DOHH2 (cell line): ENCODE measurements at regions not wholly inside any gene's neighbourhood (a gene's known extent, or its start where the extent isn't known, plus 50 kb on each side); places are given as distances from the start of the nearest gene placed in this dataset.

Experiments used
- H3F3A ChIP-seq: fragments of 200-600 bp; sonication (generic), shearing (Covaris generic); 2 replicates; pipeline ENCODE4 v1.6.0; 2016; ENCODE audit warnings: antibody characterized with exemption, mild to moderate bottlenecking; ENCODE audit not compliant: control insufficient read depth, insufficient read depth
- H3K27ac ChIP-seq: fragments of 200-600 bp; sonication (generic); 2 replicates; pipeline ENCODE4 v1.5.1; 2014; ENCODE audit warnings: low read depth, mild to moderate bottlenecking, low read length, moderate library complexity
- H3K27me3 ChIP-seq: fragments of 200-600 bp; sonication (generic); 2 replicates; pipeline ENCODE4 v1.6.1; 2014; ENCODE audit warnings: mild to moderate bottlenecking, low read length, mixed read lengths; ENCODE audit not compliant: control insufficient read depth
- H3K36me3 ChIP-seq: fragments of 200-600 bp; sonication (generic); 2 replicates; pipeline ENCODE4 v1.6.1; 2014; ENCODE audit warnings: mild to moderate bottlenecking, low read length, moderate library complexity, mixed read lengths; ENCODE audit not compliant: control insufficient read depth
- H3K4me1 ChIP-seq: fragments of 200-600 bp; sonication (generic); 2 replicates; pipeline ENCODE4 v1.6.1; 2014; ENCODE audit warnings: mild to moderate bottlenecking, low read length, mixed read lengths; ENCODE audit not compliant: control insufficient read depth
- H3K4me2 ChIP-seq: fragments of 200-600 bp; sonication (generic); 2 replicates; pipeline ENCODE4 v1.6.0; 2014; ENCODE audit warnings: mild to moderate bottlenecking, low read length, moderate library complexity
- H3K4me3 ChIP-seq: fragments of 200-600 bp; sonication (generic); 2 replicates; pipeline ENCODE4 v1.5.1; 2014; ENCODE audit warnings: mild to moderate bottlenecking, low read length, mixed read lengths
- H3K79me2 ChIP-seq: fragments of 200-600 bp; sonication (generic); 2 replicates; pipeline ENCODE4 v1.6.1; 2014; ENCODE audit warnings: mild to moderate bottlenecking, low read length, mixed read lengths; ENCODE audit not compliant: control insufficient read depth
- H3K9me2 ChIP-seq: fragments of 200-600 bp; sonication (generic); replicated peaks from 2 replicates; pipeline ENCODE4 v1.6.1; 2014; ENCODE audit warnings: mild to moderate bottlenecking, low read length, mixed read lengths; ENCODE audit not compliant: control insufficient read depth
- H3K9me3 ChIP-seq: fragments of 200-600 bp; sonication (generic); 2 replicates; pipeline ENCODE4 v1.6.1; 2014; ENCODE audit warnings: antibody characterized with exemption, low read length, mixed read lengths; ENCODE audit not compliant: control insufficient read depth, insufficient read depth
- H4K20me1 ChIP-seq: fragments of 200-600 bp; sonication (generic); 2 replicates; pipeline ENCODE4 v1.6.0; 2014; ENCODE audit warnings: low read depth, mild to moderate bottlenecking, antibody characterized with exemption, low read length, moderate library complexity; ENCODE audit not compliant: control insufficient read depth, insufficient read depth
- CTCF ChIP-seq: fragments of 200-600 bp; sonication (generic); IDR thresholded peaks from one replicate; pipeline ENCODE4 v1.5.1; 2014; ENCODE audit warnings: antibody characterized with exemption, mild to moderate bottlenecking, low read depth, low read length; ENCODE audit not compliant: poor library complexity, severe bottlenecking
- EZH2phosphoT487 ChIP-seq: fragments of 200-600 bp; sonication (generic); IDR thresholded peaks from 2 replicates; pipeline ENCODE4 v1.6.1; 2017; ENCODE audit warnings: borderline replicate concordance, mild to moderate bottlenecking, antibody characterized with exemption, low read length, moderate library complexity, mixed read lengths

GRCh38 chr18:70386582-70386981, 97.7 kb downstream of the SOCS6 start:
- no peaks in the 10 kb centered on the region for H3K9me2 ChIP-seq
- H3K36me3 ChIP-seq, result no peaks in the 10 kb centered on the region
- H3F3A ChIP-seq, result no peaks in the 10 kb centered on the region
- H3K27me3 ChIP-seq, result no peaks in the 10 kb centered on the region
- no peaks in the 10 kb centered on the region for H3K79me2 ChIP-seq
- H3K4me1 ChIP-seq, result no peaks in the 10 kb centered on the region
- TF ChIP-seq CTCF, result no peak
- no peak for TF ChIP-seq EZH2phosphoT487
- no peak overlapping the region for H3K27ac ChIP-seq
- no peak overlapping the region for H3K4me3 ChIP-seq
- H3K4me2 ChIP-seq, result no peak overlapping the region
- H4K20me1 ChIP-seq, result no peaks in the 10 kb centered on the region
- H3K9me3 ChIP-seq, result no peaks in the 10 kb centered on the region

DNA sequence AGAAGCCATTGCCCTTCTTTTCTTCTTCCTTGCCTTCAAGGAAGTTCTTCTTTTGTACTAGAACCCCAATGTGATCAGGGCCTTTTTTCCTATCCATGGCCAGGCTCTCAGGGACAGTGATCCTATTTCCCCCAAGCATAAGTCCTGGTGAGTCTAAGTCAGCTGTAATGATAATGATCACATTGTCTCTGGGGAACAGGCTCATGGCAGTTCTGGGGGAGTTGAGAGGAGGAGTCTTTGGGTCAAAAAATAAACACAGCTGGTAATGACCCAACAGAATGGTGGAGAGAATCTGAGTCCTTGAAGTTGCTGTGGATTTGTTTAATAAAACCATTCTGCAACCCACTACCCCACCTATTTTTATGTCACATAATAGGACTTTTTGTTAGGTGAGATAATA, 96.6 kb downstream of the SOCS6 start:
- Histone ChIP-seq H3K4me3 (no peak overlapping the region), H3K27me3 (no peaks in the 10 kb centered on the region), H3K9me2 (no peaks in the 10 kb centered on the region), H3K79me2 (no peaks in the 10 kb centered on the region), H4K20me1 (no peaks in the 10 kb centered on the region), H3K36me3 (no peaks in the 10 kb centered on the region), H3F3A (no peaks in the 10 kb centered on the region), H3K4me1 (no peaks in the 10 kb centered on the region), H3K4me2 (no peak overlapping the region), H3K9me3 (no peaks in the 10 kb centered on the region), H3K27ac (no peak overlapping the region)
- TF ChIP-seq EZH2phosphoT487 (no peak), CTCF (no peak)

GRCh38 chr18:70384181-70384790, 95.4 kb downstream of the SOCS6 start:
- no peaks in the 10 kb centered on the region for H3F3A ChIP-seq
- no peak overlapping the region for H3K4me2 ChIP-seq
- H3K4me1 ChIP-seq, result no peaks in the 10 kb centered on the region
- H3K27me3 ChIP-seq, result no peaks in the 10 kb centered on the region
- H4K20me1 ChIP-seq, result no peaks in the 10 kb centered on the region
- no peak overlapping the region for H3K4me3 ChIP-seq
- TF ChIP-seq EZH2phosphoT487, result no peak
- TF ChIP-seq CTCF, result no peak
- no peaks in the 10 kb centered on the region for H3K9me2 ChIP-seq
- no peaks in the 10 kb centered on the region for H3K9me3 ChIP-seq
- H3K27ac ChIP-seq, result no peak overlapping the region
- H3K79me2 ChIP-seq, result no peaks in the 10 kb centered on the region
- no peaks in the 10 kb centered on the region for H3K36me3 ChIP-seq
